ENCODE measurements at regions not wholly inside any gene's neighbourhood (a gene's known extent, or its start where the extent isn't known, plus 50 kb on each side); places are given as distances from the start of the nearest gene placed in this dataset.

GRCh38 chr9:91150998-91151717, 210.6 kb downstream of the AUH start:
- no peak for TF ChIP-seq CTCF (conservative IDR thresholded peaks at IDR 0.05)
- no peak for TF ChIP-seq ZFX (IDR thresholded peaks at IDR 0.05)
